ENCODE measurements at regions not wholly inside any gene's neighbourhood (a gene's known extent, or its start where the extent isn't known, plus 50 kb on each side); places are given as distances from the start of the nearest gene placed in this dataset.
A peak's percentile ranks its signal among the peaks of the same experiment; 100 is the strongest.

- no peaks in the 10 kb centered on the region for H3K36me3 Mint-ChIP-seq (ENCODE audit: low read depth)
- no peaks in the 10 kb centered on the region for H3K27me3 Mint-ChIP-seq
- intact Hi-C loops (cut with DNase I, micrococcal nuclease): no loop called here
- Histone ChIP-seq H3K9me3 (ENCODE audit: control insufficient read depth in 1 of 2, insufficient read depth in 1 of 2, low read length in 2 of 2) (no peaks in the 10 kb centered on the region), H3K36me3 (ENCODE audit: insufficient read depth, low read length) (no peaks in the 10 kb centered on the region), H3K4me3 (ENCODE audit: low read length) (no peak overlapping the region), H3K4me1 (ENCODE audit: insufficient read depth, low read length) (peaks cover 20% of the 10 kb centered on the region), H3K27me3 (ENCODE audit: control insufficient read depth in 1 of 2, insufficient read depth in 2 of 2, low read length in 2 of 2) (no peaks in the 10 kb centered on the region), H3K27ac (ENCODE audit: low read depth in 1 of 2, low read length in 2 of 2) (no peak overlapping the region)
- H3K4me3 Mint-ChIP-seq: no peak overlapping the region
- ATAC-seq (ENCODE audit: poor library complexity): no peak
- H3K4me1 Mint-ChIP-seq (ENCODE audit: low read depth): peaks cover 11% of the 10 kb centered on the region
- no peak for DNase-seq
- peak overlapping the region; percentile 44 for H3K27ac Mint-ChIP-seq
- no peak for TF ChIP-seq CTCF (IDR thresholded peaks at IDR 0.05)
- no peaks in the 10 kb centered on the region for H3K9me3 Mint-ChIP-seq
- CTCF ChIA-PET: no interaction called here
- POLR2A ChIA-PET: interaction anchor here (0.8 kb wide), 1 partner anchor 37 kb away, joined by 3 read pairs; no protein-coding TSS in a partner anchor
Measured at GRCh38 chr9:129422032-129422842, 198.7 kb downstream of the C9orf50 start.

- Mint-ChIP-seq H3K27me3 (no peaks in the 10 kb centered on the region), H3K4me1 (ENCODE audit: low read depth) (peaks cover 14% of the 10 kb centered on the region), H3K27ac (no peak overlapping the region), H3K4me3 (no peak overlapping the region), H3K9me3 (no peaks in the 10 kb centered on the region), H3K36me3 (ENCODE audit: low read depth) (no peaks in the 10 kb centered on the region)
- intact Hi-C loops (cut with DNase I, micrococcal nuclease): no loop called here
- Histone ChIP-seq H3K9me3 (ENCODE audit: control insufficient read depth in 1 of 2, insufficient read depth in 1 of 2, low read length in 2 of 2) (no peaks in the 10 kb centered on the region), H3K4me1 (ENCODE audit: insufficient read depth, low read length) (peaks cover 20% of the 10 kb centered on the region), H3K4me3 (ENCODE audit: low read length) (no peak overlapping the region), H3K27me3 (ENCODE audit: control insufficient read depth in 1 of 2, insufficient read depth in 2 of 2, low read length in 2 of 2) (no peaks in the 10 kb centered on the region), H3K27ac (ENCODE audit: low read depth in 1 of 2, low read length in 2 of 2) (no peak overlapping the region), H3K36me3 (ENCODE audit: insufficient read depth, low read length) (no peaks in the 10 kb centered on the region)
- no peak for TF ChIP-seq CTCF (IDR thresholded peaks at IDR 0.05)
- DNase-seq: no peak
- ChIA-PET CTCF (no interaction called here), POLR2A (no interaction called here)
- no peak for ATAC-seq (ENCODE audit: poor library complexity)
Measured at GRCh38 chr9:129421371-129421770, 199.5 kb downstream of the C9orf50 start.

- H3K4me3 Mint-ChIP-seq: no peak overlapping the region
- Histone ChIP-seq H3K36me3 (ENCODE audit: insufficient read depth, low read length) (no peaks in the 10 kb centered on the region), H3K27ac (ENCODE audit: low read depth in 1 of 2, low read length in 2 of 2) (no peak overlapping the region), H3K9me3 (ENCODE audit: control insufficient read depth in 1 of 2, insufficient read depth in 1 of 2, low read length in 2 of 2) (no peaks in the 10 kb centered on the region), H3K4me1 (ENCODE audit: insufficient read depth, low read length) (peaks cover 23% of the 10 kb centered on the region), H3K4me3 (ENCODE audit: low read length) (no peak overlapping the region), H3K27me3 (ENCODE audit: control insufficient read depth in 1 of 2, insufficient read depth in 2 of 2, low read length in 2 of 2) (no peaks in the 10 kb centered on the region)
- no peak for DNase-seq
- H3K9me3 Mint-ChIP-seq: no peaks in the 10 kb centered on the region
- no peak for ATAC-seq (ENCODE audit: poor library complexity)
- no peak for TF ChIP-seq CTCF (IDR thresholded peaks at IDR 0.05)
- POLR2A ChIA-PET: no interaction called here
- H3K36me3 Mint-ChIP-seq (ENCODE audit: low read depth): no peaks in the 10 kb centered on the region
- CTCF ChIA-PET: no interaction called here
- no peaks in the 10 kb centered on the region for H3K27me3 Mint-ChIP-seq
- H3K27ac Mint-ChIP-seq: no peak overlapping the region
- H3K4me1 Mint-ChIP-seq (ENCODE audit: low read depth): peaks cover 15% of the 10 kb centered on the region
- intact Hi-C loops (cut with DNase I, micrococcal nuclease): no loop called here
Measured at GRCh38 chr9:129420721-129421120, 200.2 kb downstream of the C9orf50 start.

Measured in CD4-positive, alpha-beta T cell (primary cell).